ENCODE measurements at regions not wholly inside any gene's neighbourhood (a gene's known extent, or its start where the extent isn't known, plus 50 kb on each side); places are given as distances from the start of the nearest gene placed in this dataset.

- TF ChIP-seq EZH2 (IDR thresholded peaks at IDR 0.05; ENCODE audit: borderline replicate concordance, low read length): no peak
- TF ChIP-seq CTCF (conservative IDR thresholded peaks at IDR 0.05 in 1 of 2, IDR thresholded peaks at IDR 0.05 in 1 of 2; ENCODE audit: extremely low read depth in 1 of 2, insufficient read depth in 1 of 2, low read depth in 1 of 2, low read length in 2 of 2): no peak
Observed at GRCh38 chr20:24859539-24859938, 89.5 kb upstream of the CST7 start.
